Islet precursor cell (in vitro differentiated cells): ENCODE measurements at regions not wholly inside any gene's neighbourhood (a gene's known extent, or its start where the extent isn't known, plus 50 kb on each side); places are given as distances from the start of the nearest gene placed in this dataset.
"Not testable (repeated sequence)": the region's sequence is repeated elsewhere in the genome, so short reads cannot be mapped to it uniquely, and the experiment has no call there.

Source experiments
- DNase-seq: peaks from one replicate; pipeline ENCODE4 v3.0.0-alpha.2; 2018

DNA sequence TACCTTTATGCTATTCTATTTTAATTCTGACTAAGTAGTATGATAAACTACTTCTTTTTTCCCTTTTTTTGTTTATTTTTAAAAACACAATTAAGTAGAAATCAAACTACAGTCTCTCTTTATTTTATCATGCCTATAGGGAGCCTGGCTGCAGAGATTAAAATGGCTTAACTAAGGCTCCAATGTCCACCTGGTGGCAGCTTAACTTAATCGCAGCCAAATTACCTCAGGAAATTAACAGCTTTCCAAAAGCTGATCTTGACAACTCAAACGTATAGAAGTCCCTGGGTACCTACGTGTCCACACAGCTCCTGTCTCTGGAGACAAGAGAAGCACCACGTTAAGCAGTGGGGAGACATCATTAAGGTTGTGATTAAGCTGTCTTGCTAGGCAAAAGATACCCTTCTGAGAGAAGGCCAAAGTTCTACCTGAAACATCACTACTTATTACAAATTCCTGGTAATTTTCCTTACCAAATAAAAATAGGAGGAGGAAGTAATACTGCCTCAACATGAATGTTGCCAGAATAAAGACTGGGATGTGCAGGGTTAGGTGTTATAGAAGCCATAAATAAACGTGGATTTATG is 63.2 kb upstream of the SNX19 start:
- no peak for DNase-seq

DNA sequence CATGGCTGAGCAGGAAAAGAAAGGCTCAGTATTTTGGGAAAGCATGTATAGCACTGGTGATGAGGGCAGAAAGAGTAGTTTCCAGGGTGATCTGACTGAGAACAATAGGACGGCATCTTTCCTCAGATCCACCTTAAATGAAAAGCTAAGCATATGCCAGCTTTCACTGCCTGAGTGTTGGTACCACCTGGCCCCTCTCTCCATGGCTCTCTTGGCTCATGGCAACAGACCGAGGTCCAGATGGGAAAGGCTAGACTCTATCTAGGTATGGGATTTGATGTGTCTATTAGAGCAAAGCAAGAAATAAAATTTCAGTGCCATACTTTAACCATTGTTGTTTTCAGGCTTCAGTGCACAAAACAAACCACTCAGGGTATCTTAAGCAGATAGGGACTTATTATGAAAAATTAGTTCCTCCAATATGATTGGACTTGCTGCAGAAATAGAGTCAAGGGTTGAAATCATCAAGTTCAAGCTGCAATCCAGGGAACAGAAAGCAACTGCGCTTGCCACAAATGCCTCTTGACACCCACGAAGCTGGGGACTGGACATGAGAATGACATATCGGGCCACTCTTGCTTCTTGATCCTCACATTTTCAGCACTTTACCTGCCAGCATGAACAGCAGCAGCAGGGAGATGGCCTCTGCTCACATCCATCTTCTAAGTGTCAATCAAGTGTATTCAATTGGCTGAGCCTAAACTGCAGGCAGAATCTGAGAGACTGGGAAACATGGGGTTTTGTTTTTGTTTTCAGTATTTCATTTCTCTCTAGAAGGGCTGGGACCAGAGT is 64.0 kb upstream of the SNX19 start:
- no peak for DNase-seq

DNA sequence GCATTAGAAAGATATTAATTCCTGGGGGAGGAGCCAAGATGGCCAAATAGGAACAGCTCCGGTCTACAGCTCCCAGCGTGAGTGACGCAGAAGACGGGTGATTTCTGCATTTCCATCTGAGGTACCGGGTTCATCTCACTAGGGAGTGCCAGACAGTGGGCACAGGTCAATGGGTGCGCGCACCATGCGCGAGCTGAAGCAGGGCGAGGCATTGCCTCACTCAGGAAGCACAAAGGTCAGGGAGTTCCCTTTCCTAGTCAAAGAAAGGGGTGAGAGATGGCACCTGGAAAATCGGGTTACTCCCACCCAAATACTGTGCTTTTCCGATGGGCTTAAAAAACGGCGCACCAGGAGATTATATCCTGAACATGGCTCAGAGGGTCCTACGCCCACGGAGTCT is 68.0 kb upstream of the SNX19 start:
- DNase-seq: not testable (repeated sequence)

DNA sequence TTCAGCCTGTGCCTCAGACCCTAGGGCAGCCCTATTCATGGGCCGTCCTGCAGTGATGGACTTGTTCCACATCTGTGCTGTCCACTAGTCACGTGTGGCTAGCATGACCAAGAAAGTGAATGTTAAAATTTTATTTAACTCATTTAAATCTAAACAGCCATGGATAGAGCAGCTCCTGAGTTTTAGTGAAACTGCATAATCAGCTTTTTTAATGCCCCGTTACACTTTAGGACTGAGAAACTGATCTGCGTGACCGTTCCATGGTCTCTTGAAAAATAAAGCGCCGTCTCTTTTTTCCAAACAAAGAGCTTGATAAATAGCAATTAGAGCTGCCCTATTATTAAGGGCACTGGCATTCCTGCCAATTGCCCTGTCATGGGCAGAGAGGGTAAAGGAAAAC is 76.5 kb upstream of the SNX19 start:
- DNase-seq: no peak

DNA sequence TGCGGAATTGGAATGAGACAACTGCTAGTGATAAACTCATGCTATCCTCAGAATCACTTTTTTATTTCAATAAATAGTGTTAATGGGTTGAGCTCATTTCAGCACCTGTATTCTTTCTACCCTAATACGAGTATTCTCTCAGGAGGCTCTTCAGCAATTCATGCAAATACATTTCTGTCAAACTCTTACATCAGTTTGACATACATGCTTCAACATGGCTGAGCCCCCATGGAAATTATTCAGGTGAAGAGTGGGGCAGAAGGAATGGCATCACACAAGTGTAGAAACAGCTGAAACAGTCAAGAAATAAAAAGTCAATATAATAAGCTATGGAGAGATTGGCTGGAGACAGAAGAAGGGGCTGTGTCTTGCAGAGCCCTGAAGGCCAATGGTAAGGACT is 77.8 kb upstream of the SNX19 start:
- no peak for DNase-seq

DNA sequence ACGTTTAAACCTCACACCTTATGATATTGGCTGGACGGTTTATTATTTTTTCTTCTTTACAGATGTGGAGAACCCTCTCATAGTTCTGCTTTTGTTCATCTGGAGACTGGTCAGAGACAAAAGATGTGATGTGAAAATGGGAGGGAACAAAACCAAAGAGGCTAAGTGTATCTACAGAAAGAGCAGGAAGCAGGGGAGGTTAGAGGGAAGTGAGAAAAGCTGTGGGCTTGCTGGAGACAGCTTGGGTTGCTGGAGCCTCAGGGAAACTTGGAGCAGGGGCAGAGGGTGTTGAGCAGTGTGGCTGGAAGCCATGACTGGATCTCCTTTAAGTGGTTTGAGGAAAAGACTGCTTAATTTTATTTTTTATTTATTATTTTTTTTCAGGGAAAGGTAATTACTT is 79.0 kb upstream of the SNX19 start:
- DNase-seq: no peak

DNA sequence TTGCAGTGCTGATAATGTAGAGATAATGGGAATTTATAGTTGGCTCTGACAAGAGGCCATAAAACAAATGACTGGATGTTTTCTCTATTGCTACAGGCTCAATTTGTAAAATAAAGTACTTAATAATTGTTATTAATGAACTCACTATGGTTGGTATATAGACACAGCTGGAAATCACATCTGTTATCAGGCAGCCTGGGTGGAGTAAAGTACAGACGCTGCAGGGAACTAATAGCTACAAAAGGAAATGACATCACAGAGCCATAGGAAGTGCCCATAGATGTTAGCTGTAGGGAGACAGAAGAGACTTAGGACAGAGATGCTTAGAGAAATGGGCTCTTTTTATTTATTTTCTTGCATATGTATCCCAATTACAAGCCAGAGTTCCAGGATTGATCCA is 81.0 kb upstream of the SNX19 start:
- DNase-seq: no peak

DNA sequence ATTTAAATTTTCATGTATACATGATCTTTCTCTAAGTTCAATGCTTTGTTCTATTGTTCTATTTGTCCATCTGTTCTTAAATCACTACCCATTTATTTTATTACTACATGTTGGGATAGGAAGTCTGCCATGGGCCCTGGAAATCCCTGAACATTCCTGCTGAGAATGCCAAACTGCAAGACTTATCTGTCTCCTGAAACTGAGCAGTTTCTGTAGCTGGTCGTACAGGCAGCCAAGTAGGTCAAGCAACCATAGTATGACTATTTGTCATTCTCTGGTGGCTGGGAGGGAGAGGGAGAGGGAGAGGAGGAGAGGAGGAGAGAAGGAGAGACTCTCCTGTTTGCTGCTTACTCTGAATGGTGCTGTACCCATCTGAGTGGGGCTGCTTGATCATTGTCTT is 82.8 kb upstream of the SNX19 start:
- DNase-seq: no peak

DNA sequence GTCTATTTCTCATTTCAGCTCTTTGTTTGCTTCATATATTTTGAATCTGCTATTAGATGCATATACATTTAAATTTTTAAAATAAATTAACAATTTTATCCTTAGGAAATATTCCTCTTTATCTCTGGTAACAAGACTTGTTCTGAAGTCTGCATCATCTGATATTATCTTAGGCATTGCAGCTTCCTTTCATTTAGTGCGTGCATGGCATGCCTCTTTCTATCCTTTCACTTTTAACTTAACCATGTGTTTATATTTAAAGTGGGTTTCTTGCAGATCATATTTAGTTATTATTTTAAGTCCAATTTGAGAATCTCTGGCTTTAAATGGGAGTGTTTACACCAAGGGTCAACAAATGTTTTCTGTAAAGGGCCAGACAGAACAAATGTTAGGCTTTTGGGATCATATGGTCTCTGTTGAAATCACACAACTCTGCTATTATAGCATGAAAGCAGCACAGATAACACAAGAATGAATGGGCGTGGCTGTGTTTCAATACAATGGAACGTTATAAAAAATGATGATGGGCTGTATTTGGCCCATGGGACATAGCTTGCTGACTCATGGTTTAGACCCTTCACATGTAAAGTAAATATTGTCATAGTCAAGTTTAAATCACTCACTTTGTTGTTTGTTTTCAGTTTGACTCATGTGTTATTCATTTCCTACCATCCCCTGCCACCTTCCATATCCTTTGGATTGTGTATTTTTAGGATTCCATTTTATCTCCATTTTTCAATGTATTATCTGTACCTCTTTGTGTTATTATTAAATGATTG is 83.9 kb upstream of the SNX19 start:
- DNase-seq: no peak

DNA sequence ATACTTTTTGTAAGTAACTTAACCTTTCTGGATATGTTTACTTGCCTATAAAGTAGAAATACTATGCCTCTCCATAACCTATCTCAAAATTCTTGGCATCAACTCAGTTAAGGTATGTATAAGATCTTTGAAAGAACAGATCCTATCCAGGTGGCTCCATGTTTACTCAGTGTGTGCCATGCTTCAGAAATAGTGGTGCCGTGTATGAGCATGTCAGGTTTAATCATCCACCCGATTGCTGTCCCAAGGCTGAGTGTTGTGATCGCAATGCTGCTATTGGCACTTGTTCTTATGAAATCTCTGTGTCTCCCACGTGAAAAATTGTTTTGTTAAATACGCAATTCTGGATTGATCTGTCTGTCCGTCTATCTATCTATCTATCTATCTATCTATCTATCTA is 85.9 kb upstream of the SNX19 start:
- DNase-seq: no peak

DNA sequence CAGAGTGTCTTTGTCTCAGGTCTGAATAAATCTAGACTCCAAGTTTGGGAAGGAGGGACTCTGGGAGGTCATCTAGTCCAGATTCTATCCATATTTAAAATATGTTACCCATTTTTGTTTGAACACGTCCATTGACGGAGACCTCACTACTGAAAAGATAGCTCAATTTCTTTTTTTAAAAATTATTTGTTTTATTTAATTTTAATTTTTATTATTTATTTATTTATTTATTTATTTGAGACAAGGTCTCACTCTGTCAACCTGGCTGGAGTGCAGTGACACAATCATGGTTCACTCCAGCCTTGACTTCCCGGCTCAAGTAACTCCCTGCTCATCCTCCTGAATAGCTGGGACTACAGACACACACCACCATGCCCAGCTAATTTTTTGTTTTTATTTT is 89.5 kb upstream of the SNX19 start:
- DNase-seq: no peak

DNA sequence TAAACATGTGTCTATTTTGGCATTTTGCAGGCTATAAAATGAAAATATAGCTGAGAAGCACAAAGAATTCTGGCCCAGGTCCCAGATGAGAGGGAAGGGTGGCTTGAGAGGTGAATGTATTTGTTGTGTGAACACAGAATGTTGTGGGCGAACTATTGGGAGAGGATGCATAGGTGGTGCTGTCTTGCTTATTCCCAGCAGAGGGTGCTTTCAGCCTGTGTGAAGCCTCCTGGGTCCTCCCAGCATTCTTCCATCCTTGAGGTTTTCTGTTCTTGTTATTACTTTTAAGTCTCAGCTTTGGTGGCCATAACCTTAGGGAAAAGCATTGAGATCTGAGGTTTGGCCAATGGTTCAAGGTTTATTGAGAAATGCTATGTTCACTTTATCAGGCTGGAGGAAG is 108.7 kb upstream of the SNX19 start:
- peak; percentile 65 for DNase-seq

DNA sequence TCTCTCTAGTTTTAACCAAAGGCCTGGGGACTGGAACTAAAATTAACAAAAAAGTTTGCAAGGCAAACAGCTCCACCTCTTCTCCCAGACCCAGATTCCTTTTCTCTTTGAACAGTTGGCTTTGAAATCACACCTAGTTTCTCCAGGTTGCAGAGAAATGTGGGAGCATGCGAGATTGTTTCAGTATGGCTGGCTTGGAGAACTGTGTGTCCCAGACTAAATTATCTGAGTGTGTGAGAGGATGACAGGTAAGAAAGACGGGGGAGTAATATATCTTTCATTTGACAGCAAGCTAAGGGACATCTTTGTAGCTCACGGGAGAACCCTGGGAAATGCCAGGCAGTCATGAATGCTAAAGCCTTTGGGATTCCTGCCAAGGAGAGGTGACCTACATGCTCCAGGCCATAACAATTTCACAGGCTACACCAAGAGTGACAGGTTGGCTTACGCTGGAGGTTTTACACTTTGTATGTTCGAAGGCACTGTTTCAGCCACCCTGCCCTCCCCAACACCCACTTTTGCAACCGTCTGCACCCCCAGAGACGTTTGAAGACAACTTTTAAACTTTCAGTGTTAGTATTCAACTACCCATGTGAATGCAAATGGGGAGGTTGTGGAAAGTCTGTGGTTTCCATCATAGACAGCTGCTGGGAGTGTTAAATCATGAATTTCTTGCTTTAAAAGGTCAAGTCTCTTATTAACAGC is 109.3 kb upstream of the SNX19 start:
- DNase-seq: no peak

DNA sequence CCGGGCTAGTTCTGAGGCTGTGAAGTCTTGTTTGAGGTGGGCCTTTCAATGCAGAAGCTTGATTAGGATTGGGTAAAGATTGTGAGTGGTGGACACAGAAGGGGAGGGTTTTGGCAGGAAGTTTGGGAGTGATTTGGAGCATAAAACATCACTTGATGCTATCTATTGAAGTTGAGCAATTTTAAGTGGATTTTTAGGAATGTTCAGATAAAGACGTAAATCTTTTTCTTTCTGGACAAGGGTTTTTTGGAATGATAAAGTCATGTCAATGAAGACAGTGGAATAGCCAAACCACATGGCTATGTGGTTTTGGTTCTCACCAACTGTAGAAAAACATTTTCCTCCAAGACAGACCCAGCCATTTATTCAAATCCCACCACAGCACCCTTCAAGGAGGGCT is 111.2 kb upstream of the SNX19 start:
- no peak for DNase-seq

DNA sequence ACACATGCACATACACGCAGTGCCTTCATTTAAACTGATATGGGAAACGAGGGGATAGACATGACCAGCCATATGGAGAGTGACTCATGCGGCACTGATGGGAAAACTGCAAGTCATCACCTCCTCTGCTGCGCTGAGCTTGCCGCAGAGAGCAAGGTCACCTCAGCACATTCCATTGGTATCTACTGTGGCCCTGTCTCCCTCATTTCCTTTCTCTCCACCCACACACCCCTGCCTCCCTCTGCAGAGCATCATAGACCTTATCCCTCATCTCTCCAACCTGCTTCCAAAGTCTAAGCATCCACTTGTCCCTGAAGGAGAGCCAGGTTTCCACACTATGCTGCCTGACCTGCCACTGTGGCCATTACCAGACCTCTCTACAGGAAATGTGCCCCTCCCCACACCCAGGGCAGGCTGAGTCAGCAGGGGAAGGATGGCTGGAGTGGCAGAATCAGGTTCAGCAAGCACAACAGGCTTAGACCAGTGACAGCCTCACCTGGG is 116.9 kb upstream of the SNX19 start:
- DNase-seq: peak; percentile 97

DNA sequence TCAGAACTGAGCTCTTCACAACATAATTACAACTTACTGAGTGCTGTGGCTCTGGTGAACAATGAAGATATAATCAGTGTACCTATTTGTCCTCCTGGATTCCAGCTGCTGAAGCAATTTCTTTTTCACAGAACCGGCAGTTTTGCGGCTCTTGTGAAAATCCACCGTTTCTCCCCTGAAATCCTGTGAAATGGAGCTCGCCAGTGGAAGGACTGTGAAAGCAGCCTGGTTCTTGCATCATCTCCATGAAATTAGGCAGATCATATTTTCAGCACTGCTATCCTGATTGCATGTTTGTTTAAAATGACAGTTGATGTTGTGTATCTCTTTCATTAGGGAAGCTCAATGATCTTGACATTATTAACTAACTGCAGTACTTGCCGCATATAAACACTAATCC is 120.2 kb upstream of the SNX19 start:
- DNase-seq: no peak

DNA sequence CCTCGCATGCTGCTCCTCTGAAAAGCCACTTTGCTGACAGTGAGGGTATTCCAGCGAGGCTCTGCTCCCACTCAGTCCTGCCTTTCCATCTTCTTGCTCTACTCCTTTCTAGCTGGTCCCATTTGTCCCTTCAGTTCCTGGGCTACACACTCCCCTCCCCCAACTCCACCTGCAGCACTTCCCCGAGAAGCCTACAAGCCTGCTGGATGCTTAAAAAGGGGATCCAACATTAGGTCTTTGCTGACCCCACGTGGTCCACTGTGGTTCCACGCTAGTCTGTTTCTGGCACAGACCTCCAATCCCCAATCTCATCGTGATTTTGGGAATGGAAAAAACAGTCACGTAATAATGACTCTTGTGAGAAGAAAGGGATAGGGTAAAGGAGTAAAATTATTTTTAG is 121.6 kb upstream of the SNX19 start:
- no peak for DNase-seq

DNA sequence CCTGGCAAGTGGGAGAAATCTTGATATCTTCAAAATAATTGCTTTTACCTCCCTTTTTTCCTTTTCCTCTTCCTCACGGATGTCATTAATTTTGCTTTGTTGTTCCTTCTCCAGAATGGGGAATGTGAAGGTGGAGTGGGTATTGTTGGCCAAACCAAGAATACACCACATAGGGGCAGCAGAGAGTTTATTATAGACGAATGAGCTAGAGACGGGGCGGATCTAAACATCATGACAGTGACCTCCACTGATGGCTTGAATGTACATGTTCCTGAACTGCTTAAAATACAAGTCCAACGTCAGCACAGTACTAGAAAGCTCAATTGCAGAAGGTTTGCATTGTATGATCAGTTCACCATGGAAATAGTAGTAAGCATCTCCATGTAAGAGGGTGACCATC is 122.3 kb upstream of the SNX19 start:
- no peak for DNase-seq

DNA sequence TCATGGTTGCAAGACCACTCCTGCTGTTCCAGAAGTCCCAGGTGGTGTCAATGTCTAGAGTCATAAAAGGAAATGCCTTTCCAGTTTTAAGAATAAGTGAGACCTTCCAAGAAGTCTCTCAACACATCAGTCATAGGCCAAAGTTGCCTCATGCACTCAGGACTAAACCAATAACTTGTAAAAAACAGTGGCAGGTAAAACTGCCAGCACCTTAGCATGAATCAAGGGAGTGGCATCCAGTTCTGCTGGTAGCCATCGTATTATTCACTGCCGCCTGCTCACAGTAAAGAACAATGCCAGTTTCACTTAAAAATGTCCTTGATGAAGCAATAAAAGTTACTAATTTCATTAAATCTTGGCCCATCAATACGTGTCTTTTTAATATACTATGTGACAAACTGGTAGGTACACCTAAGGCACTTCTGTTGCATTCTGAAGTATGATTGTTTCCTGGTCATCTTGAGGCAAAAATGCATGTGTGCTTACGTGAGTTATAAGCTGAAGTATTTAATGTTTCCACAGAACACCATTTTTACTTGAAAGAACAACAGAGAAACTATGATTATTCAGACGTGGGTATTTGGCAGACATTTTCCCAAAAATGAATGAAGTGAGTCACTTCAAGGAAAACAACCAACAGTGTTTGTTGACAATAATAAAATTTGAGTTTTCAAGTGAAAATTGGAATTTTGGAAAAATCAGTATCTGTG is 125.2 kb upstream of the SNX19 start:
- DNase-seq: no peak

DNA sequence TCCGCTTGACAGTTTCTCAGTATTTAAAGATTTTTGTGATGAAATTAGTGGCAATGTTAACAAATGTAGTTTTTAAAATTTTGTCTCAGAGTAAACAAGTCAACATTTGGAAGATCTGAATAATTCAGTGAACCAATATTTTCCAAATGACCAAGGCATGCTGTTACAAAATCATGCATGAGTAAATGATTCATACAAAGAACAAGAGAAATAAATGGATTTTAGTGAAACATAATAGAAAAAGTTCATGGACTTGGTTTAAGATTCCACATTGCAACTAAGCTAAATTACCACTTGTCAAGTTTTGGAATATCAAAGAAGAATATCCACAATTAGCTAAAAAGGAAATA is 125.7 kb upstream of the SNX19 start:
- DNase-seq: no peak

DNA sequence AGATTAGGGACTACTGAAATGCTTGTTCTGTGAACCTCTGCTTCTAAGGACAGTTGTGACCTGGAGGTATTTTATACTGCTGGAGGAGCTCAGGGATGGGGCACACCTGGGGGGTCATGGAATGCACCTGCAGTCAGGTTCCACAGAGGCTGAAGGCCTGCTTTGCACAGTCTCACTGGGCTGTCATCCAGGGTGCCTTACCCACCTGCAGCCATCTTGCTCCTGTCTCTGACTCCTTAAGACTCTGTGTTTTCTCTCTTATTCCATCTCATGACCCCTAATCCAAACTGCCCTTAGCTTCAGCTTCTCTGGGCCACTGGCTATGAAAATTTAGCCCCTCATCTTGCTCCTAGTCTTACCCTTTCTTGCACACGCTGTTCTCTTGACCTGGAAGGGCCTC is 127.0 kb upstream of the SNX19 start:
- no peak for DNase-seq

DNA sequence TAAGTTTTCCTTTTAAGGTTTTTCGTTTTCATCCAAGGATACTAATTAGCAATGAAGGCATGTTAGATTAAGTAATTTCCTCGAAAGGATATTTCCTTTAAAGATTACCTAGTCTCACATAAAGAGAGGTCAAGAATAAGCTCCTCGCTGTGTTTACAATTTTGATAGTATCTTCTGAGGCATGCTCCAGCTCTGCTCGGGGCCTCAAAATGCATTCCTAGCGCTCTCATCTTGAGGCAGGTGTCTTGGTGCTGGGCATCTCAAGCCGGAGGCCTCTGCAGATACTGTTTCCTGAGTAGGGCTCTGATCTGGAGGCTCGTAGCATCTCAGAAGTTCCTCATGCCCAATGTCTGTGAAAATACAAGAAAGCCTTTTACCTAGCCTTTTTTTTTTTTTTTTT is 128.6 kb upstream of the SNX19 start:
- no peak for DNase-seq

DNA sequence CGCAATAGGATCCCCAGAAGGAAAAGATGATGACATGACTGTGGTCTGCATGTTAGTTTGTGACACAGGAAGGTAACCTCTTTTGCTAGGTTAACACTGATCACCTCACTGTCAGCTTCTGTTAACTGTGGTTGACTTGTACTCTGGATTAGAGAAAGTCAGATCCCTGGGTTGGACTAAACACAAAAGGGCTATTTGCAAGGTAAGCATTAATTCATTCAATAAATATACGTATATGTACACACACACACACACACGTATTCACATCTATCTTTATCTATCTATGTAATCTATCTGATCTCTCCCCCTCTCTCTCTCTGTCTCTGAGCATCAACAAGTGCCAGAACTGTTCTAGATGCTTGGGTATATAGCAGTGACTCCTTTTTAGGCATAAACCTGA is 136.1 kb upstream of the SNX19 start:
- DNase-seq: no peak
